HepG2 (cell line): ENCODE measurements at regions not wholly inside any gene's neighbourhood (a gene's known extent, or its start where the extent isn't known, plus 50 kb on each side); places are given as distances from the start of the nearest gene placed in this dataset.

ENCODE experiments used
- ATAC-seq: fragments of 200-7000 bp; cut with Tn5 transposase; 3 replicates; pipeline ENCODE4 v1.9.1; 2020; ENCODE audit warnings: mild to moderate bottlenecking, moderate library complexity
- BruUV-seq: library from RNA; stranded (reverse); fragments of 400-500 nt; replicated peaks from 2 replicates; lab custom pipeline; 2021; lab: Mats Ljungman, UMichigan
- CTCF ChIA-PET: fragments of 300-600 bp; formaldehyde crosslinking; extraction: SDS; loops from one replicate; lab custom pipeline; 2021; ENCODE audit warnings: low total read pairs, inconsistent platforms, low intra/inter-chr PET ratio; lab: Yijun Ruan, JAX
- POLR2A ChIA-PET: fragments of 350-600 bp; sonication (Branson Sonifier 250); formaldehyde crosslinking; loops from one replicate; lab custom pipeline; 2020; ENCODE audit warnings: antibody characterized with exemption, inconsistent platforms; lab: Yijun Ruan, JAX
- DNase-seq: peaks from one replicate; pipeline ENCODE4 v3.0.0-alpha.2; 2015; ENCODE audit warnings: low spot score
- FAIRE-seq: peaks from 3 replicates; lab custom pipeline; 2011; peaks lifted over from hg19 to GRCh38; lab: Jason Lieb, UNC
- H2AFZ ChIP-seq: one replicate; pipeline ENCODE4 v1.6.1; 2011; ENCODE audit warnings: low read length, inconsistent platforms
- H3K27ac ChIP-seq: fragments of 300-600 bp; 3 replicates; pipeline ENCODE4 v1.8.0; 2011; ENCODE audit warnings: mixed run types, mild to moderate bottlenecking, mixed read lengths, low read length, inconsistent platforms; ENCODE audit not compliant: insufficient read depth; ENCODE audit errors: extremely low read length
- H3K27me3 ChIP-seq, 2 experiments: fragments of 200-600 bp in 1 of 2; 2 replicates in 1 of 2; 3 replicates in 1 of 2; pipeline versions ENCODE4 v1.6.0 to v1.8.0; 2011; ENCODE audit warnings: low read length in 2 of 2, mild to moderate bottlenecking in 2 of 2, moderate library complexity in 2 of 2, inconsistent platforms in 1 of 2; ENCODE audit not compliant: insufficient read depth in 2 of 2, control insufficient read depth in 1 of 2
- H3K36me3 ChIP-seq, 2 experiments: fragments of 200-600 bp in 1 of 2; replicated peaks in 1 of 2; 2 replicates in 1 of 2; 3 replicates in 1 of 2; pipeline versions ENCODE4 v1.5.1 to v1.8.0; 2011; ENCODE audit warnings: low read length in 2 of 2, inconsistent platforms in 1 of 2; ENCODE audit not compliant: insufficient read depth in 2 of 2, control insufficient read depth in 1 of 2
- H3K4me1 ChIP-seq: 2 replicates; pipeline ENCODE4 v1.5.1; 2012; ENCODE audit warnings: low read length, inconsistent platforms; ENCODE audit not compliant: insufficient read depth
- H3K4me2 ChIP-seq: 2 replicates; pipeline ENCODE4 v1.6.0; 2011; ENCODE audit warnings: low read depth, low read length, inconsistent platforms
- H3K4me3 ChIP-seq, 3 experiments: fragments of 200-600 bp in 1 of 3; sonication (generic), shearing (Covaris generic) in 1 of 3; replicated peaks in 1 of 3; 2 replicates each; pipeline ENCODE4 v1.5.1; 2011 to 2016; ENCODE audit warnings: low read length in 3 of 3, inconsistent platforms in 2 of 3, low read depth in 2 of 3, mild to moderate bottlenecking in 2 of 3, control low read depth in 1 of 3, mixed read lengths in 1 of 3; ENCODE audit not compliant: insufficient read depth in 1 of 3
- H3K79me2 ChIP-seq: one replicate; pipeline ENCODE4 v1.6.1; 2011; ENCODE audit warnings: low read length, inconsistent platforms; ENCODE audit not compliant: insufficient read depth
- H3K9ac ChIP-seq: 2 replicates; pipeline ENCODE4 v1.6.0; 2011; ENCODE audit warnings: mild to moderate bottlenecking, low read depth, low read length, inconsistent platforms; ENCODE audit not compliant: insufficient read depth
- H3K9me3 ChIP-seq: 2 replicates; pipeline ENCODE4 v1.5.1; 2012; ENCODE audit warnings: mild to moderate bottlenecking, low read length
- H4K20me1 ChIP-seq: 2 replicates; pipeline ENCODE4 v1.6.0; 2011; ENCODE audit warnings: inconsistent platforms, mild to moderate bottlenecking, low read length, moderate library complexity; ENCODE audit not compliant: insufficient read depth
- ARID5B ChIP-seq: IDR thresholded peaks from 2 replicates; pipeline ENCODE4 v1.4.0; 2020; ENCODE audit warnings: mild to moderate bottlenecking, missing genetic modification reagents
- HOXA5 ChIP-seq: sonication (generic); formaldehyde crosslinking; IDR thresholded peaks from 2 replicates; pipeline ENCODE4 v1.4.0; 2020; ENCODE audit warnings: missing genetic modification reagents
- NFATC3 ChIP-seq: sonication (generic); formaldehyde crosslinking; IDR thresholded peaks from 2 replicates; pipeline ENCODE4 v1.5.1; 2020; ENCODE audit warnings: mild to moderate bottlenecking, missing genetic modification reagents
- PBX3 ChIP-seq: sonication (generic); formaldehyde crosslinking; IDR thresholded peaks from 2 replicates; pipeline ENCODE4 v1.8.1; 2023; ENCODE audit warnings: missing genetic modification reagents, inconsistent platforms, borderline replicate concordance
- SOX5 ChIP-seq: IDR thresholded peaks from 2 replicates; pipeline ENCODE4 v1.6.1; 2016; ENCODE audit warnings: borderline replicate concordance
- ZNF124 ChIP-seq: sonication (generic); formaldehyde crosslinking; IDR thresholded peaks from 2 replicates; pipeline ENCODE4 v1.4.0; 2020; ENCODE audit warnings: missing genetic modification reagents
- WGBS: methylation state at CpG from one replicate; pipeline ENCODE4 v1.1.6; 2017; ENCODE audit warnings: low lambda C conversion rate; 5-methylcytosine and 5-hydroxymethylcytosine counted together
- in situ Hi-C: cut with HindIII; loops from 2 replicates; pipeline ENCODE4 v1.10.0; 2017; ENCODE audit warnings: low pct_unique_long_range_greater_than_20kb; ENCODE audit not compliant: extremely low pct_ligation_motif_present
- intact Hi-C: fragments of 100-400 bp; cut with micrococcal nuclease; formaldehyde crosslinking; loops from one replicate; pipeline ENCODE4 v1.10.0; 2022; ENCODE audit not compliant: unreplicated experiment
- TF ChIP-seq, protein P1 (sequence below): sonication (generic); formaldehyde crosslinking; conservative IDR thresholded peaks from 2 replicates; pipeline ENCODE4 v1.8.0; 2022; ENCODE audit warnings: mild to moderate bottlenecking, moderate library complexity, missing genetic modification reagents

DNA sequence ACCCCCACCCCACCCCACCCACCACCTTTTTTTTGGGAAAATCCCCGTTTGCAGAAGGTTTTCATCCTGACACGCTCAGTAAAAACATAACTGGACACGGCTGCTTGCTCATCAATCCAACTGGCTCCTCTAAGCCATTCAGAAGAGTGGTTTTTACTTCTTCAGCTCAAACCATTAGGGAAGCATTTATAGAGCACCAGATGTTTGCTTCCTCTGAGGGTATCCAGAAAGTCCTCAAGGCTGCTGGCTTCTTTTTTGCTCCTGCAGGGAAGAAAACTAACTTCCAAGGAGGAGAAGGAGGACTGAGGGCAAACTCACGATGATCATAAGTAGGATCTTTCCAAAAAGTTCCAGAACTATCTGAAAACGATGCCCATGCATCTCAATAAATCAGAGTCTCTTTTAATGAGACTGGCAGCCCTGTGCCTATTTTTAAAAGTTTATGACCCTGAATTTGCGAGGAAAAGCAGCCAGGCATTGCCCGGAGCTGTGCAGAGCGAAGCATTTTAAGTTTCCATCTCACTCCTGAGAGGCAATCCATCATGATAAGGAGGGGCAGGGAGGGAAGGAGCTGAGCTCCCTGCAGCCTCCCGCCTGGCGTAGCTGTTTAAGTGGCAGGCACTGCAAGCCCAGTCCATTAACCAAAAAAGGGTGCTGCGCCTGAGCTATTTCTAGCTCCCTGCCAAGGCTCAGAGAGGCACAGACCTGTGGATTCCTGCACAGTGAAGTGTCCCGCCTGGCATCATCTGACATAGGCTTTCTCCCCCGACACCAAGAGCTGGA lies 146.3 kb upstream of the FOXF1 start:
- no peaks in the 10 kb centered on the region for H3K79me2 ChIP-seq
- H3K4me3 ChIP-seq: no peak overlapping the region
- no peak for FAIRE-seq
- no peak overlapping the region for H3K27ac ChIP-seq
- CTCF ChIA-PET: no interaction called here
- H3K4me1 ChIP-seq: no peaks in the 10 kb centered on the region
- TF ChIP-seq, protein P1, sequence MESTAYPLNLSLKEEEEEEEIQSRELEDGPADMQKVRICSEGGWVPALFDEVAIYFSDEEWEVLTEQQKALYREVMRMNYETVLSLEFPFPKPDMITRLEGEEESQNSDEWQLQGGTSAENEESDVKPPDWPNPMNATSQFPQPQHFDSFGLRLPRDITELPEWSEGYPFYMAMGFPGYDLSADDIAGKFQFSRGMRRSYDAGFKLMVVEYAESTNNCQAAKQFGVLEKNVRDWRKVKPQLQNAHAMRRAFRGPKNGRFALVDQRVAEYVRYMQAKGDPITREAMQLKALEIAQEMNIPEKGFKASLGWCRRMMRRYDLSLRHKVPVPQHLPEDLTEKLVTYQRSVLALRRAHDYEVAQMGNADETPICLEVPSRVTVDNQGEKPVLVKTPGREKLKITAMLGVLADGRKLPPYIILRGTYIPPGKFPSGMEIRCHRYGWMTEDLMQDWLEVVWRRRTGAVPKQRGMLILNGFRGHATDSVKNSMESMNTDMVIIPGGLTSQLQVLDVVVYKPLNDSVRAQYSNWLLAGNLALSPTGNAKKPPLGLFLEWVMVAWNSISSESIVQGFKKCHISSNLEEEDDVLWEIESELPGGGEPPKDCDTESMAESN (CRISPR knock-in tag): no peak
- no peak for TF ChIP-seq SOX5 (CRISPR knock-in tag)
- TF ChIP-seq ZNF124 (CRISPR knock-in tag): no peak
- TF ChIP-seq HOXA5 (CRISPR knock-in tag): no peak
- no peak for TF ChIP-seq PBX3 (CRISPR knock-in tag)
- no peak for TF ChIP-seq NFATC3 (CRISPR knock-in tag)
- no peak for TF ChIP-seq ARID5B (CRISPR knock-in tag)
- no peaks in the 10 kb centered on the region for H3K36me3 ChIP-seq
- POLR2A ChIA-PET: no interaction called here
- no peaks in the 10 kb centered on the region for H4K20me1 ChIP-seq
- no peak overlapping the region for H2AFZ ChIP-seq
- BruUV-seq: no TSS peak
- peaks cover 7 to 68% of the 10 kb centered on the region in 2 experiments; a peak in 4 of 5 replicates for H3K27me3 ChIP-seq
- H3K9ac ChIP-seq: no peak overlapping the region
- no peak for ATAC-seq
- H3K4me2 ChIP-seq: no peak overlapping the region
- no peaks in the 10 kb centered on the region for H3K9me3 ChIP-seq
- in situ Hi-C loops: no loop called here
- DNase-seq: no peak
- WGBS: 4% methylated on average over 10 of the region's 13 CpGs
- intact Hi-C loops: no loop called here
